Esophagus muscularis mucosa (tissue), 4 donors: ENCODE measurements at regions not wholly inside any gene's neighbourhood (a gene's known extent, or its start where the extent isn't known, plus 50 kb on each side); places are given as distances from the start of the nearest gene placed in this dataset.

Experiments
- EP300 ChIP-seq: sonication (generic); formaldehyde crosslinking; IDR thresholded peaks from one replicate; pipeline ENCODE4 v1.6.1; 2017; ENCODE audit warnings: antibody characterized with exemption
- POLR2A ChIP-seq: fragments of 450-650 bp; IDR thresholded peaks from one replicate; pipeline ENCODE4 v1.6.1; 2017; ENCODE audit warnings: antibody characterized with exemption, moderate library complexity, mild to moderate bottlenecking, low read depth
- POLR2AphosphoS5 ChIP-seq, 2 donors: sonication (generic); formaldehyde crosslinking; IDR thresholded peaks; one replicate each; pipeline ENCODE4 v1.6.1; 2017; ENCODE audit warnings: antibody characterized with exemption in 2 of 2
- TF ChIP-seq, protein P1 (sequence below), 3 experiments: fragments of 200-600 bp in 2 of 3; fragments of 450-650 bp in 1 of 3; sonication (generic) in 2 of 3; IDR thresholded peaks; one replicate each; pipeline ENCODE4 v1.5.1; 2017 to 2019; ENCODE audit warnings: antibody characterized with exemption in 3 of 3, mild to moderate bottlenecking in 2 of 3, moderate library complexity in 1 of 3

DNA sequence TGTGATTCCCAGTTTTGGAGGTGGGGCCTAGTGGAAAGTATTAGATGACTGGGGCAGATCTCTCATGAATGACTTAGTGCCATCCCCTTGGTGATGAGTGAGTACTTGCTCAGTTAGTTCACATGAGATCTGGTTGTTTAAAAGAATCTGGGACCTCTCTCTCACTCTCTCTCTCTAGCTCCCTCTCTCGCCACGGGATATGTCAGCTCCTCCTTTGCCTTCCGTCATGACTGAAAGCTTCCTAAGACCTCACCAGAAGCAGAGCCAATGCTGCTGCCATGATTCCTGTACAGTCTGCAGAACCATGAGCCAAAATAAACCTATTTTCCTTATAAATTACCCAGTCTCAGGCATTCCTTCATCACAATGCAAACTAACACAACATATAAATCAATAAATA, 176.7 kb downstream of the PRELID2 start:
- TF ChIP-seq POLR2AphosphoS5 (IDR thresholded peaks at IDR 0.05) (no peak), POLR2A (no peak), EP300 (no peak)
- TF ChIP-seq, protein P1, sequence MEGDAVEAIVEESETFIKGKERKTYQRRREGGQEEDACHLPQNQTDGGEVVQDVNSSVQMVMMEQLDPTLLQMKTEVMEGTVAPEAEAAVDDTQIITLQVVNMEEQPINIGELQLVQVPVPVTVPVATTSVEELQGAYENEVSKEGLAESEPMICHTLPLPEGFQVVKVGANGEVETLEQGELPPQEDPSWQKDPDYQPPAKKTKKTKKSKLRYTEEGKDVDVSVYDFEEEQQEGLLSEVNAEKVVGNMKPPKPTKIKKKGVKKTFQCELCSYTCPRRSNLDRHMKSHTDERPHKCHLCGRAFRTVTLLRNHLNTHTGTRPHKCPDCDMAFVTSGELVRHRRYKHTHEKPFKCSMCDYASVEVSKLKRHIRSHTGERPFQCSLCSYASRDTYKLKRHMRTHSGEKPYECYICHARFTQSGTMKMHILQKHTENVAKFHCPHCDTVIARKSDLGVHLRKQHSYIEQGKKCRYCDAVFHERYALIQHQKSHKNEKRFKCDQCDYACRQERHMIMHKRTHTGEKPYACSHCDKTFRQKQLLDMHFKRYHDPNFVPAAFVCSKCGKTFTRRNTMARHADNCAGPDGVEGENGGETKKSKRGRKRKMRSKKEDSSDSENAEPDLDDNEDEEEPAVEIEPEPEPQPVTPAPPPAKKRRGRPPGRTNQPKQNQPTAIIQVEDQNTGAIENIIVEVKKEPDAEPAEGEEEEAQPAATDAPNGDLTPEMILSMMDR (IDR thresholded peaks at IDR 0.05) = no peak
